HCT116 (cell line): ENCODE measurements at regions not wholly inside any gene's neighbourhood (a gene's known extent, or its start where the extent isn't known, plus 50 kb on each side); places are given as distances from the start of the nearest gene placed in this dataset.

Source experiments
- ATAC-seq: fragments of 200-7000 bp; cut with Tn5 transposase; 2 replicates; pipeline ENCODE4 v1.9.1; 2020; ENCODE audit warnings: mild to moderate bottlenecking, moderate library complexity
- BruUV-seq: library from RNA; stranded (reverse); fragments of 400-500 nt; replicated peaks from 2 replicates; lab custom pipeline; 2021; lab: Mats Ljungman, UMichigan
- CTCF ChIA-PET: fragments of 300-600 bp; sonication (Branson Sonifier 250); formaldehyde crosslinking; loops from one replicate; lab custom pipeline; 2021; ENCODE audit warnings: antibody characterized with exemption; lab: Charles Lee
- POLR2A ChIA-PET: fragments of 300-600, 350-600 bp; sonication (Branson Sonifier 250); formaldehyde crosslinking; loops from one replicate; lab custom pipeline; 2021; ENCODE audit warnings: antibody characterized with exemption; lab: Charles Lee
- RAD21 ChIA-PET, 2 experiments: fragments of 300-600 bp; sonication (Branson Sonifier 250); formaldehyde crosslinking; loops; one replicate each; lab custom pipeline; 2023; ENCODE audit warnings: low total read pairs in 2 of 2; ENCODE audit not compliant: uncharacterized antibody in 2 of 2, unreplicated experiment in 2 of 2, low non-redundant PET in 1 of 2; lab: Charles Lee
- DNase-seq: peaks from one replicate; pipeline ENCODE4 v3.0.0-alpha.2; 2010; ENCODE audit warnings: low read depth, low spot score
- H2AFZ ChIP-seq: fragments of 200-600 bp; shearing (Covaris generic), sonication (generic); 2 replicates; pipeline ENCODE4 v1.6.1; 2017; ENCODE audit warnings: low read depth, mixed run types, mixed read lengths, antibody characterized with exemption, low read length; ENCODE audit not compliant: poor library complexity, severe bottlenecking
- H3K27ac ChIP-seq: 2 replicates; pipeline ENCODE4 v1.5.1; 2012; ENCODE audit warnings: low read depth, low read length
- H3K27me3 ChIP-seq: fragments of 200-600 bp; sonication (generic); 2 replicates; pipeline ENCODE4 v1.6.1; 2016; ENCODE audit warnings: mixed run types, low read length, mixed read lengths; ENCODE audit not compliant: insufficient read depth
- H3K36me3 ChIP-seq, 2 experiments: fragments of 200-500 bp in 1 of 2; fragments of 200-600 bp in 1 of 2; sonication (Bioruptor generic) in 1 of 2; sonication (generic) in 1 of 2; 2 replicates each; pipeline versions ENCODE4 v1.5.1 to v1.6.1; 2014 to 2016; ENCODE audit warnings: low read length in 2 of 2, inconsistent platforms in 1 of 2, mixed read lengths in 1 of 2, mixed run types in 1 of 2; ENCODE audit not compliant: insufficient read depth in 2 of 2, control insufficient read depth in 1 of 2
- H3K4me1 ChIP-seq, 2 experiments: fragments of 200-600 bp in 1 of 2; sonication (generic) in 1 of 2; 2 replicates each; pipeline versions ENCODE4 v1.5.1 to v1.6.1; 2012 to 2017; ENCODE audit warnings: low read length in 2 of 2, inconsistent platforms in 1 of 2, mild to moderate bottlenecking in 1 of 2, mixed read lengths in 1 of 2, mixed run types in 1 of 2, moderate library complexity in 1 of 2; ENCODE audit not compliant: insufficient read depth in 2 of 2, control insufficient read depth in 1 of 2
- H3K4me2 ChIP-seq: fragments of 200-600 bp; sonication (generic); 2 replicates; pipeline ENCODE4 v1.6.1; 2017; ENCODE audit warnings: mixed run types, low read length, mixed read lengths
- H3K4me3 ChIP-seq, 2 experiments: fragments of 200-600 bp in 1 of 2; sonication (generic) in 1 of 2; replicated peaks in 1 of 2; 2 replicates each; pipeline ENCODE4 v1.5.1; 2011 to 2016; ENCODE audit warnings: low read length in 2 of 2, control low read depth in 1 of 2, low read depth in 1 of 2, mild to moderate bottlenecking in 1 of 2, mixed read lengths in 1 of 2, mixed run types in 1 of 2
- H3K79me2 ChIP-seq: fragments of 200-600 bp; sonication (generic); 2 replicates; pipeline ENCODE4 v1.6.1; 2017; ENCODE audit warnings: mild to moderate bottlenecking, mixed run types, low read length, moderate library complexity, mixed read lengths; ENCODE audit not compliant: insufficient read depth
- H3K9ac ChIP-seq: fragments of 200-600 bp; sonication (generic); 2 replicates; pipeline ENCODE4 v1.6.1; 2016; ENCODE audit warnings: low read length, mixed read lengths
- H3K9me2 ChIP-seq: fragments of 200-600 bp; sonication (generic), shearing (Covaris generic); 2 replicates; pipeline ENCODE4 v1.6.1; 2017; ENCODE audit warnings: mixed run types, mild to moderate bottlenecking, moderate library complexity; ENCODE audit not compliant: insufficient read depth
- H3K9me3 ChIP-seq, 2 experiments: fragments of 200-500 bp in 1 of 2; fragments of 200-600 bp in 1 of 2; sonication (Bioruptor generic) in 1 of 2; sonication (generic) in 1 of 2; 2 replicates each; pipeline ENCODE4 v1.6.1; 2014 to 2017; ENCODE audit warnings: low read length in 2 of 2, mixed read lengths in 2 of 2, inconsistent platforms in 1 of 2, low read depth in 1 of 2, mild to moderate bottlenecking in 1 of 2, mixed run types in 1 of 2, moderate library complexity in 1 of 2; ENCODE audit not compliant: control insufficient read depth in 1 of 2, insufficient read depth in 1 of 2
- H4K20me1 ChIP-seq: fragments of 200-600 bp; sonication (generic), shearing (Covaris generic); 2 replicates; pipeline ENCODE4 v1.6.1; 2017; ENCODE audit warnings: mixed run types, mild to moderate bottlenecking, moderate library complexity; ENCODE audit not compliant: insufficient read depth
- CBX3 ChIP-seq: IDR thresholded peaks from 2 replicates; pipeline ENCODE4 v1.6.1; 2012; ENCODE audit warnings: low read depth
- CTCF ChIP-seq, 3 experiments: fragments of 200-600 bp in 1 of 3; sonication (generic) in 1 of 3; IDR thresholded peaks in 2 of 3; conservative IDR thresholded peaks in 1 of 3; 2 replicates each; pipeline ENCODE4 v1.5.1; 2012 to 2017; ENCODE audit warnings: low read depth in 2 of 3, low read length in 2 of 3, antibody characterized with exemption in 1 of 3, borderline replicate concordance in 1 of 3, control low read depth in 1 of 3, mild to moderate bottlenecking in 1 of 3, mixed read lengths in 1 of 3, mixed run types in 1 of 3, moderate library complexity in 1 of 3; ENCODE audit not compliant: insufficient read depth in 1 of 3
- ELF1 ChIP-seq: IDR thresholded peaks from 2 replicates; pipeline ENCODE4 v1.6.1; 2012; ENCODE audit warnings: low read depth, borderline replicate concordance
- EZH2 ChIP-seq: fragments of 200-600 bp; sonication (generic); IDR thresholded peaks from 2 replicates; pipeline ENCODE4 v1.6.1; 2017; ENCODE audit warnings: antibody characterized with exemption, mixed run types
- EZH2phosphoT487 ChIP-seq: fragments of 200-600 bp; IDR thresholded peaks from 2 replicates; pipeline ENCODE4 v1.6.1; 2018; ENCODE audit warnings: antibody characterized with exemption, borderline replicate concordance
- FOSL1 ChIP-seq: IDR thresholded peaks from 2 replicates; pipeline ENCODE4 v1.6.1; 2012; ENCODE audit warnings: low read depth
- MAX ChIP-seq: IDR thresholded peaks from 2 replicates; pipeline ENCODE4 v1.6.1; 2012
- POLR2AphosphoS5 ChIP-seq: IDR thresholded peaks from 2 replicates; pipeline ENCODE4 v1.6.1; 2011; ENCODE audit warnings: mild to moderate bottlenecking, low read depth, low read length, moderate library complexity
- RAD21 ChIP-seq: IDR thresholded peaks from 2 replicates; pipeline ENCODE4 v1.6.1; 2012; ENCODE audit warnings: low read depth, mild to moderate bottlenecking
- REST ChIP-seq: IDR thresholded peaks from 2 replicates; pipeline ENCODE4 v1.6.1; 2012; ENCODE audit warnings: low read depth
- SP1 ChIP-seq: IDR thresholded peaks from 2 replicates; pipeline ENCODE4 v1.6.1; 2012; ENCODE audit warnings: low read depth
- TCF7L2 ChIP-seq: IDR thresholded peaks from 2 replicates; pipeline ENCODE4 v1.7.0; 2011; ENCODE audit warnings: borderline replicate concordance, inconsistent platforms; ENCODE audit not compliant: insufficient read depth, insufficient read length; ENCODE audit errors: extremely low read depth
- ZBTB33 ChIP-seq: IDR thresholded peaks from 2 replicates; pipeline ENCODE4 v1.6.1; 2011; ENCODE audit warnings: mild to moderate bottlenecking, low read length, moderate library complexity; ENCODE audit not compliant: insufficient replicate concordance; ENCODE audit errors: extremely low read depth
- ZNF274 ChIP-seq: fragments of 200-500 bp; sonication (Bioruptor generic); IDR thresholded peaks from 2 replicates; pipeline ENCODE4 v1.6.1; 2014; ENCODE audit warnings: mild to moderate bottlenecking, low read depth, low read length, inconsistent platforms
- intact Hi-C: fragments of 100-400 bp; cut with micrococcal nuclease; formaldehyde crosslinking; loops from 2 replicates; pipeline ENCODE4 v1.10.0; 2022

DNA sequence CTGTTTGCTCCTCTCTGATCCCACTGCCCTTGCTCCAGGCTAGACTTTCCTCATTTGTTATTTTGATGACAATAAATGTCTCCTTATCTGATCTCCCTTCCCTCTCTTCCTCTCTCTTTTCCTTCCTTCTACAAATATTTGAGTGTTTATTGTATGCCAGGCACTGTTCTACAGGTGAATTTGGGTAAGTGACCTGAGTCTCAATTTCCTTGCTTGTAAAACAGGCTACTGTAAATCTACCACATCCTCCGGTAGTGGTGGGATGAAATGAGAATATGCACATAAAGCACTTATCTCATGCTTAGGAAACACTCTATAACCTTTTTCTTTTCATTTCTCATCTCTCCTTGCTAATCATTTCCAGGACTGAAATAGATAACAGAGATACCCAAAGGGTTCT lies 86.4 kb downstream of the HMHB1 start:
- ChIA-PET RAD21 (no interaction called here), POLR2A (no interaction called here)
- no peak overlapping the region for H3K27ac ChIP-seq
- no peak overlapping the region for H3K4me3 ChIP-seq
- H3K9me3 ChIP-seq: no peaks in the 10 kb centered on the region
- DNase-seq: no peak
- BruUV-seq: no TSS peak
- H3K27me3 ChIP-seq: no peaks in the 10 kb centered on the region
- no peak overlapping the region for H2AFZ ChIP-seq
- no peaks in the 10 kb centered on the region for H3K36me3 ChIP-seq
- H3K79me2 ChIP-seq: no peaks in the 10 kb centered on the region
- intact Hi-C loops: no loop called here
- H4K20me1 ChIP-seq: no peaks in the 10 kb centered on the region
- TF ChIP-seq ZNF274: no peak
- TF ChIP-seq ZBTB33: no peak
- TF ChIP-seq CBX3: no peak
- TF ChIP-seq MAX: no peak
- TF ChIP-seq TCF7L2: no peak
- TF ChIP-seq REST: no peak
- TF ChIP-seq RAD21: no peak
- TF ChIP-seq FOSL1: no peak
- TF ChIP-seq EZH2: no peak
- TF ChIP-seq SP1: no peak
- TF ChIP-seq ELF1: no peak
- no peak for TF ChIP-seq POLR2AphosphoS5
- TF ChIP-seq CTCF (IDR thresholded peaks at IDR 0.05 in 2 of 3, conservative IDR thresholded peaks at IDR 0.05 in 1 of 3; ENCODE audit: borderline replicate concordance in 1 of 3, insufficient read depth in 1 of 3, low read depth in 2 of 3, low read length in 2 of 3): no peak
- no peak for TF ChIP-seq EZH2phosphoT487
- TF ChIP-seq, all 23 proteins: peak for 0
- CTCF ChIA-PET: no interaction called here
- Histone ChIP-seq H3K4me1 (no peaks in the 10 kb centered on the region), H3K9me2 (no peaks in the 10 kb centered on the region), H3K9ac (no peak overlapping the region), H3K4me2 (no peak overlapping the region)
- ATAC-seq: no peak
